GM21367 (cell line): ENCODE measurements at regions not wholly inside any gene's neighbourhood (a gene's known extent, or its start where the extent isn't known, plus 50 kb on each side); places are given as distances from the start of the nearest gene placed in this dataset.
A peak's percentile ranks its signal among the peaks of the same experiment; 100 is the strongest.

ENCODE experiments used
- ATAC-seq: cut with Tn5 transposase; IDR thresholded peaks from one replicate; pipeline ENCODE4 v1.9.1; 2021; ENCODE audit not compliant: unreplicated experiment

DNA sequence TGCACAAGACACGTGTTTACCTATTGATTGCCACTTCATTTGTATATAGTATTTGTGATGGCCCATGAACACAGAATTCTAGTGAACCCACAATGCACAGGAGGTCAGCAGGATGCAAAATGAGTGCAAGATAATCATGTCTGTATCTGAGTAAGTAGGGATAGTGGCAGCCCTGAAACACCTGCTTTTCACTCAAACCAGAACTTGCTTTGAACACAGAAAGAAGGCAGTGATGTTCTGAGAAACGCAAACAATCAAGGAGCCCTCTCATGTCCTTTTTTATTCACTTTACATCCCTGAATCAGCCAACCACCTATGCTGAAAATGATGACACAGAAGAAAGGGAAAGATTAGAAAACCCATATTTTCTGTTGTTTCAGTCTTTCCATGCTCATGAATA is 170.4 kb upstream of the AVPR1A start:
- no peak for ATAC-seq

GRCh38 chr12:63319936-63320633 is 169.1 kb upstream of the AVPR1A start:
- no peak for ATAC-seq

- ATAC-seq = no peak
Observed at GRCh38 chr12:63319386-63319785, 168.4 kb upstream of the AVPR1A start.

DNA sequence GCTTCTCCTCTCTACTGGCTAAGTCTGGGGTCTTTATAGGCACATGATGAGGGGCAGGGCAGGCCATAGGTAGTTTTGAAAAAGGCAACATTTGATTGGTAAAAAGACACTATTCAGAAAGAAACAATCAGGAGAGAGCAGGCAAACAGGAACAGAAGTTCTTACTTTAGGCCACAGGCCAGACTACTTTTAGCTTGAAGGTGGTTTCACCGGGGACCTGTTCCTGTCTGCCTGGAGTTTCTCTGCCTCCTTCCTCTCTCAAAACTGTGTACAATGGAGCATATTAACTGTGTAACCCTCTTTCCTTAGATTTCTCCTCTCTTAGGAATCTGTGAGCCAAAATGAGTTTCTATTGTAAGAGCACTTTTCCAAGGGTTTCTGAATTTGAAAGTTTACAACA is 167.9 kb upstream of the AVPR1A start:
- no peak for ATAC-seq

DNA sequence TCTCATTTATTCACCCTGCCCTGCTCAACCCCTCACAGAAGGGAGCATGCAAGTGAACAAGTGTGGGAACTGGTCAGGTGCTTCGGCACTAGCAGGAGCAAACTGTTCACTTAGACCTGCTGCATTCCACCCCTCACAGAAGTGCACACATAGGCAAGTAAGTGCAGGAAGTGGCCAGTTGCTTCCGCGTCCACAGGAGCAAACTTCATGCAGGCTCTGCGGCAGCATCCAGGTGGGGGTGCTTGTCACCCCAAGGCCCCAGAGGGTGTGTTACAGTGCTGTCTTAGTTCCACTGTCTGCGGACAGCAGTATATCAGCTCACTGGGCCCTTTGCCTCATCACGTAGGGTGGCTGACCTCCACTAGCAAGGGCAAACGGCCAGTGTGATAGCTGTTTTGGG is 167.3 kb upstream of the AVPR1A start:
- ATAC-seq = no peak

GRCh38 chr12:63317880-63318279 is 166.9 kb upstream of the AVPR1A start:
- ATAC-seq = no peak

- no peak for ATAC-seq
Observed at GRCh38 chr12:63317286-63317846, 166.4 kb upstream of the AVPR1A start.

DNA sequence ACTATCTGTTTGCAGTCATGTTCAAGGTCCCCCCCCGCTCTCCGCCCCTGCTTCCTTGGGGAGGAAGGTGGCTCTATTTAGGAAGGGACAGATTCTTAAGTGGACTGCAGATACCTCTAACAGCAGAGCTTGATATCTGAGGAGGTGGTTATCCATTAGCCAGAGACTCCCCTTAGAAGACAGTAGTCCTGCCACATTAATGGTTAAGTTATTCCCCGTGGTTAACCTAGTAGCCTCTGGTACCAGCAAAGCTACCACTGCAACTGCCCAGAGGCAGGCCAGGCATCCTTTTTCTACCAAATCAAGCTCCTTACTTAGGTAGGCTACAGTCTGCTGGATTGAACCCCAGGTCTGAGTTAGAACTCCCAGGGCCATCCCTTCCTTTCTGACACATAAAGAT is 162.1 kb upstream of the AVPR1A start:
- no peak for ATAC-seq

DNA sequence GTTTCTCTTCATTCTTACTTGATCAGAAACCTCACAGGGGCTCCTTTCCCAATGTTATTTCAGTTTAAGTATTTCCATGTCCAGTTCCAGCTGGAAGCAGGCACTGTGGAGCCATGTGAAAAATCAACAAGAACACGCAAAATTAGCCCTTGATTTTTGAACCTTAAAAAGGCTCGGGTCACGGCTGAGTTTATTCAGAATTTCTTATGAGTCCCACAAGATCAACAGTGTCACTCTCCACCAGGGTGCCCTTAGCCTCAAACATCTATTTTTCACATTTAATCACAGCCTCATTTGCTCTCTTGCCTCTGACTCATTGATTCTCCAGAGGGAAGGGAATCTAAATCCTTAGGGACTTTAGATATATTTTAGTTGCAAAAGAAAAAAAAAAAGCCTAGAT is 157.7 kb upstream of the AVPR1A start:
- ATAC-seq = no peak

- ATAC-seq = no peak
Observed at GRCh38 chr12:63307849-63308248, 156.8 kb upstream of the AVPR1A start.

DNA sequence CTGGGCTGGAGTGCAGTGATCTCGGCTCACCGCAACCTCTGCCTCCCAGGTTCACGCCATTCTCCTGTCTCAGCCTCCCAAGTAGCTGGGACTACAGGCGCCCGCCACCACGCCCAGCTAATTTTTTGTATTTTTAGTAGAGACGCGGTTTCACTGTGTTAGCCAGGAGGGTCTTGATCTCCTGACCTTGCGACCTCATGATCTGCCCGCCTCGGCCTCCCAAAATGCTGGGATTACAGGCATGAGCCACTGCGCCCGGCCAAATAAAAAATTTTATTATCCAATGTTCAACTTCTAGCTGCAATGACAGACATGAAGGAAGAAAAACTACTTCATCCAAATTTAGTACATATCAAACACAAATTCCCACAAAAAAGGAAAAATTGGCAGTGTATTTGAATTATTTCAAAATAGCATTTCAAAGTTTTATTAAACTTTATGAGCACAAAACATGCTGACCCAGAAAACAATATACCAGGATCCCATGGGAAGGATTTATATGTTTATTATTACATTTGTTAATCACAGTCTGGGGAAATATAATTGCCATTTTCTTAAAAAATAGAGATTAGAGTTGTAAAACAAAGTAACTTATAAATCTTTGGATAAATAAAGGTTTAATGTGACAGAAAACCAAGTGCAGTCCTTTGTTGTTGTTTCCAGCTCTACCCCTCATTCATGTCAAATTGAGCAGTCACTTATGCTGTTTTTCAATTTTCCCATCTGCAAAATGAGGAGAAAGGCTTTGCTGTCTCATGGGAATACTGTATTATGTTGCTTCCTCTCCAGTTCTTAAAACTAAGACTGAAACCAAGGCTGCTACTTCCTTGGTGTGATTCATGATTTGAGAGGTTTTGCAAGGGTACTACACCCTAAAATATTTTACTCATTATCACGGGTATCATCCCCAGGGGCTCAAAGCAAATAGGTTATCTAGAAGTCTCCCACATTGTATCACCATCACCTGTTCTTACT is 155.2 kb upstream of the AVPR1A start:
- ATAC-seq = no peak

GRCh38 chr12:63304887-63305316 is 153.9 kb upstream of the AVPR1A start:
- ATAC-seq = no peak

DNA sequence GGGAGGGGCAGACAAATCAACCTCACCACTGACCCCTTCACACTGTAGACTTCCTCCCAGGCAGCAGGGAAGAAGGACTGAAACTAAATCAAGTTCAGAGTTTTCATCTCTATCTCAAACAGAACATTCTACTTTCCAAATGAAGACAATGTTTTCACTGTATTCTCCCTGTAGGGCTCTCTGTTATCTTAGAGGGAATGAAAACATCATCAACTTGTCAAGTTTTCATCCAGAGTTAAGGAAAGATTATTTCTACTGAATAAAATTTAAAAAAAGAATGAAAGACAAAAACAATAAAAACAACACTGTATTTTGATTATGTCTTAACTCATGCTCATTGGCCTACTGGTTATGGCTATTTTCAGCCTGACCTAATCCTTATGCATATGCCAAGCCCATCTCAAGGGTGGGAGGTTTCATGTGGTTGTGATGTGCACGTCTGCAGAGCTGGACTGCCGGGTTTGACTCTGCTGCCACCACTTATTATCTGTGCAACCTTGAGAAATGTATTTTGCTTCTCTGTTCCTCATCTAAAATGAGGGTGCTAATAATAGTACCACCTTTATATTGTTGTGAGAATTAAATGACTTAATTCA is 152.0 kb upstream of the AVPR1A start:
- no peak for ATAC-seq

DNA sequence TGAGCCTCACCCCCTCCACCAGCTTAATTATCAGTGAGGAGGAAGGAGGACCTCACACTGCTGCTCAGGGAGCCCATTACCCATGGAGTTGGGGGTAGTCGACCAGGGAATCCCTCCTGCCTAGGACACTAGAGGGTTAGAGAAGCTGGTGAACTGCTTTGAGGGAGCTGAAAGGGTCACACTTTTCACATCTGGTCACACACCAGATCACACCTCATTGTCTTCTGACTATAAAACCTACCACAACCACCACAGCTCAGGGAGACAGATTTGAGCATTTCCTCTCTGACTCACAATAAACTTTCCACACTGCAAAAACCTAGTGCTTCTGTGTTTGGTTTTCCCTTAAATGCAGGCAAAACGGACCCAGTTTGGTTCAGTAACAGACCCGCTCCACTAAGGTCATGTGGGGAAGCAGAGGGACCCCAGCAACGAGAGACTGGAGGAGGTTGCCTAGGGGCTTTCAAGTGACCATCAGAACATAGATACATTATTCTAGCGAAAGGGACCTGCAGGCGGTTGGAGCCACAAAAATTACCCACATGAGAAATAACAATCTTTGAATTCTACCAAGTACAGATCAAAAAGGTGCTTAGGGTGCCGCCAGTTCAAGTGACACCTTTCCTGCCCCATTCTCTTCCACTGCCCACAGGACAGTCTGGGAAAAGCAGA is 151.4 kb upstream of the AVPR1A start:
- no peak for ATAC-seq

GRCh38 chr12:63301311-63301710 is 150.3 kb upstream of the AVPR1A start:
- ATAC-seq = no peak

GRCh38 chr12:63298386-63298930 is 147.5 kb upstream of the AVPR1A start:
- ATAC-seq = no peak

DNA sequence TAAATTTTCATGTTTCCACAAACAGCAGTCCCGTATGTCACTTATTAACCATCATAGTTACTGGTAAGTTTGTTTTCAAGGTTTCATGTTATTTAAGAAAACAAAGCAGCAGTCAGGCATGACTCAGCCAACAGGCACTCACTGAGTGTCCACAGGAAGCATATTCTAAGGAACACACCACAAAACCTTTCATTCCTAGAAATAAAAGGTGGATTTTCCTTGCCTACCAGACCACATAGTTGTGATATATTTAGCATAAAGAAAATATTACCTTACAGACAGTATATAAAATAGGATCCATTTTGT is 143.3 kb upstream of the AVPR1A start:
- ATAC-seq = no peak

- no peak for ATAC-seq
Observed at GRCh38 chr12:63292471-63293221, 141.6 kb upstream of the AVPR1A start.

- peak; percentile 93 for ATAC-seq
Observed at GRCh38 chr12:63276537-63277365, 125.8 kb upstream of the AVPR1A start.
